SKM-1 (cell line): ENCODE measurements at regions not wholly inside any gene's neighbourhood (a gene's known extent, or its start where the extent isn't known, plus 50 kb on each side); places are given as distances from the start of the nearest gene placed in this dataset.
"Not testable (repeated sequence)": the region's sequence is repeated elsewhere in the genome, so short reads cannot be mapped to it uniquely, and the experiment has no call there.

Experiments used
- DNase-seq: peaks from one replicate; lab custom pipeline; 2025; ENCODE audit not compliant: unreplicated experiment; lab: John Stamatoyannopoulos, UW

GRCh38 chr7:13737563-13737962 lies 251.9 kb downstream of the ETV1 start:
- no peak for DNase-seq

- no peak for DNase-seq
These were observed 247.3 kb downstream of the ETV1 start for GRCh38 chr7:13742126-13742525.

DNA sequence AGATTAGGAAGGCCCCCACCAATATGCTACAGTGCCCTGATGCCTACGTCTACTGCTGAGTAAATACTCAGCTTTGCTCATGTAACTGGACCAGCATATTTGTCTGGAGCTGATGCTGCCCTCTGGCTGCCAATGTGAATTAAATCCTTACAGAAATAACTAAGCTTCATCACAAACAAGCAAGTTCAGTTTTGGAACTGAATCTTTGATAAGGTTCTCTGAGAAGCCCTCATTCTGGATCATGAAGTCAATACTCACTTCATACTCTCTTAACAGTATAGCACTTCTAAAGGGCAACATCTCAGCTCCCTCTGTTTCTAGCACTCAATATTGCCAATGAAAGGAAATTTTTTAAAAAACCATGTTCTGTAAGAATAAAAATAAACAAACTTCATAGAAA lies 246.7 kb downstream of the ETV1 start:
- DNase-seq, result peak; percentile 22

GRCh38 chr7:13743226-13743625 lies 246.2 kb downstream of the ETV1 start:
- no peak for DNase-seq

GRCh38 chr7:13745530-13745929 lies 243.9 kb downstream of the ETV1 start:
- no peak for DNase-seq

- no peak for DNase-seq
These were observed 240.5 kb downstream of the ETV1 start for GRCh38 chr7:13748998-13749397.

DNA sequence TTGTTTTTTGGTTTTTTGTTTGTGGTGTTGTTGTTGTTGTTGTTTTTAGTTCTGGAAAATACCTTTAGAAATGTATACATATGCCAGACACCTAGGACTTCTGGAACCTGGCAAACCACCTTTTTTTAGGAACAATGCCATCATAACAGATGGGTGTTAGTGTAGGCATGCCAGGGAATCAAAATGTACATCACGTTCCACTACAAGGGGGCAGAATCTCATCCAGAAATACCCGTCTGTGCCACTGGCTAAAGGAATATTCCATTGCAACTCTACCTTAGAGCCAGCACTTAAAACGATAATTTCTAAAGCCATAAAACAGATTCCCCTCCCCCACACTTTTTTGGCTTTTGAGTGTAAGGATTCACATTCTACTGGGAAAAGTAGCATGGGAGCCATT lies 239.8 kb downstream of the ETV1 start:
- no peak for DNase-seq

DNA sequence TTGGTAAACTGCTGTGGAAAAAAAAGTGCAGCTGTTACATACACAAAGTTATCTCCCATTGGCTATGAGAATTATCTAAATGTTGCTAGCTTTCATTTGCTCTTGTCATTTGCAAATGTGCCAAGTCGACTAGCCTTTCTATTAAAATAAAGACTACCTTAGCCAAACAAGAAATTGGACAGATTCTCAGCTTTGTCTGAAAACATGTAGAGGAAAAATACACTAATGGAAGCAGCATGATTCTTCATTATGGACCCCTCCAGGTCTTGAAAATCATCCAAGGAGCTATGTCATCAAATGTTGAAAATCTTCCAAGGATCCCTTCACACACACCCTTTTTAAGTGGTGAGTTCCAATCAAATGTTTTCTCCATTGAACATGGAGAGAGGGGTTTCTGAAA lies 237.7 kb downstream of the ETV1 start:
- DNase-seq, result no peak

GRCh38 chr7:13757841-13758240 lies 231.6 kb downstream of the ETV1 start:
- DNase-seq, result no peak

DNA sequence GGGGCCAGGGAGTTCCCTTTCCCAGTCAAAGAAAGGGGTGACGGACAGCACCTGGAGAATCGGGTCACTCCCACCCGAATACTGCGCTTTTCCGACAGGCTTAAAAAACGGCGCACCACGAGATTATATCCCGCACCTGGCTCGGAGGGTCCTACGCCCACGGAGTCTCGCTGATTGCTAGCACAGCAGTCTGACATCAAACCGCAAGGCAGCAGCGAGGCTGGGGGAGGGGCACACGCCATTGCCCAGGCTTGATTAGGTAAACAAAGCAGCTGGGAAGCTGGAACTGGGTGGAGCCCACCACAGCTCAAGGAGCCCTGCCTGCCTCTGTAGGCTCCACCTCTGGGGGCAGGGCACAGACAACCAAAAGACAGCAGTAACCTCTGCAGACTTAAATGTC lies 223.6 kb downstream of the ETV1 start:
- not testable (repeated sequence) for DNase-seq

DNA sequence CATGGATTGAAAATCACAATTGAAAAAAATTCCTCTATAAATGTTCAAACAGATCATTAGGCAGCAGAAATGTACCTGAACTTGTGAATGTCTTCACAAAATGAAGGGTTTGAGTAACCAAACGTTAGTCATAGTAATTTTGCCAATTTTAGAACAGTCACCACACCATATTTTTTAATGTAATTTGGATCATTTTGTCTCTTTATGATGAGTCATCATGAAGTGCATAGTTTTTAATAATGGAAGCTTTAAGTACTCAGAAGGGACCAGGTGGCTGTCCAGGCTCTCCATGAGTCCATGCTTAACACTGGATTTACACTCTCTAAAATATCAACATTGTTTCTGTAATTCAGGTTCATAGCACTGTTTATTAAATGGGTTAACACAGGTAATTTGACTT lies 219.2 kb downstream of the ETV1 start:
- no peak for DNase-seq

DNA sequence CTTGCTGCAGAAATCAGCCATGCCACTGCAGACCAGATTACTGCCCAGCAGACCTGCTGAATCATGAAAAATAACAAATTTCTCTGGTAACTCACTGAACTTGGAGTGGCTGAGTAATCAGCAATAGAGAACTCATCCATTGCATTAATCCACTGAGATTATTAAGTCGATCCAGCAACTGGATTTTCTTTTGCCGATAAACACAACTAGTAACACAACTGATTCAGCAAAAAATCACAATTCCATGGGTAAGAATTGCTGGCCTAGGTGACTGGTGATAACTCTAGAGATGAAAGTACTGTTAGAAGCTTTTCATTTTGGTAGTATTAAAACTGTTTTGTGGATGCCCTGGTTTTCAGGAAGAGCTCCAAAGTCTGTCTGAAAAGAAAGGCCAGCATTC lies 214.5 kb downstream of the ETV1 start:
- DNase-seq, result no peak

DNA sequence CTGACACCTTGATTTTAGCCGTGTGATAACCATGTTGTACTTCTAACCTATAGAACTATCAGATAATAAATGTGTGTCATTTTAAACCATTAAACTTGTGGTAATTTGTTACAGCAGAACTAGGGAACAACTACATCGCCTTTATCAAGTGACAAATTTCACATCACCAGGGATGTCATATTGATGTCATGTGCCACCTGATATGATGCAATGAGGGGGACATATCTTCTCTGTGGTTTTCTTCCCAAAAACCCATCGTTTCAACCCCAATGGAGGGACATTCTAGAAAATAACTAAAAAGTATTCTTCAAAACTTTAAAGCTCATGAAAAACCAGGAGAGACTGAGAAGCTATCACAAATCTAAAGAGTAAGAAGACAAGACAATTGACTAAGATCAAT lies 212.2 kb downstream of the ETV1 start:
- DNase-seq, result no peak

DNA sequence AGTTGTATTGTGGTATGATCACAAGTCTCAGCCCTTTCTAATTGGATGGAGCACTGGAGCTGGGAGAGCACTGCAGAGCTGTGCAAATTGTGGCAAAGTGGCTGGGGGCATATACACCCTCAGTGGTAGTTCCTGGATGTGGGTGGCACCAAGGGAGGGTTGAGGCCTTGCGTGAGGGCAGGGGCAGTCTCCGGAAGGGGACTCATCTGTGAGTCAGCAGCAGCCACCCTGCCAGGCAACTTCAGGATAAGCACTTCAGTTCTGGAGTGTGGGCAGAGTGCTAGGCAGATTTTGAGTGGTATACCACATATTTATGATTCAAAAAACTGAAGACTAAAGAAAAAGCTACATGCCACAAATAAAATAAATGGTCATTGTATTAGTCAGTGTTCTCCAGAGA lies 210.5 kb downstream of the ETV1 start:
- no peak for DNase-seq

- DNase-seq, result no peak
These were observed 198.9 kb downstream of the ETV1 start for GRCh38 chr7:13790611-13791010.

DNA sequence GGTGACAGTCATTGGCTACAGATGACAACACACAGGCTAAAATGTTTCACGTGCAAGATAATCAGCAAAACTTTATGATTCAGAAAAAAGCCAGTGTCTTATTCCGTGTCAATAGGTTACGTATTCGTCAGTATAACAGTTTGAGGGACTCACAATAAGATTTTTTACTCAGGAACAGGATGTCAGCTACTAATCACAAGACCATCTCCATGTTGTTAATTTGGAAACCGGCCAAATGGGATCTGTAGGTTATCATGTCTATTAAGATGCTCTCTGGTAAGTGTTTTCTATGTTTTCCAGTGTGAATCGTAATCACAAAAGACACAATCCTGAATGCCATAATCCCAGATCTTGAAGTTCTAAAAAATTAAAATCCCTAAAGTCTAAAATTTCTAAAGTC lies 197.3 kb downstream of the ETV1 start:
- no peak for DNase-seq

- no peak for DNase-seq
These were observed 195.5 kb downstream of the ETV1 start for GRCh38 chr7:13793926-13794325.

GRCh38 chr7:13794581-13794980 lies 194.9 kb downstream of the ETV1 start:
- DNase-seq, result no peak

GRCh38 chr7:13797545-13797944 lies 191.9 kb downstream of the ETV1 start:
- no peak for DNase-seq

DNA sequence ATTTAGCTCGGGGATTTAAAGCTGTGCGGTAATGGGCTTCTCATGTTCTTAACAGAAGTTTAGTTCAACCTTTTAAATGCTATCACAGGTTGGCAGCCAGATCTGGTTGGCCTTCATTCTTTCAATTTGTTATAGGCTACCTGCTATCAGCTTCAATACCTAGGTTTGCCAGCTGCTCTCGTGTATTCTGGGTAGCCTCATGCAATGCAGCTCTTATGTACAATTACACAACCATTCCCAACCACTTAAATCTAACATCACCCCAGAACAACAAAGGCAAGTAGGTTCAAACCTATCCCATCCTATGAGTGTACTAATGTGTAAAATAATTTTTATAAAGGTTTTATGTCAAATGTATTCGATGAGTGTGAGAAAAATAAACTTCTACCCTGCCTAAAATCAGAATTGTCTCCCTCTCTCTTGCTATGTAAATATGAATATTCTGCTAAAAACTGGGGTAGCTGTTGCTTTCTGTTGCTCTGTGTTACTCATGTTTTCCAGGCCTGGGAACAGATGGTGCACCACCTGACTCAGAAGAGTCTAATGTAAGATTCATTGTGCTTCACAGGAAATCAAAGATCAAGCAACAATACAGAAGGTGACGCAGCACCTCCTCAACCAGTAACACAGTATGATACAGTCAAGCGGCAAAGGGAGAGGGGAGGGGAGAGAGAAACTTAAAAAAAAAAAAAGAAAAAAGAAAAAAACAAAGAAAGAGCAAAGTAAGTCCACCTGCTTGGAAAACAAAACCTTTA lies 188.6 kb downstream of the ETV1 start:
- no peak for DNase-seq

DNA sequence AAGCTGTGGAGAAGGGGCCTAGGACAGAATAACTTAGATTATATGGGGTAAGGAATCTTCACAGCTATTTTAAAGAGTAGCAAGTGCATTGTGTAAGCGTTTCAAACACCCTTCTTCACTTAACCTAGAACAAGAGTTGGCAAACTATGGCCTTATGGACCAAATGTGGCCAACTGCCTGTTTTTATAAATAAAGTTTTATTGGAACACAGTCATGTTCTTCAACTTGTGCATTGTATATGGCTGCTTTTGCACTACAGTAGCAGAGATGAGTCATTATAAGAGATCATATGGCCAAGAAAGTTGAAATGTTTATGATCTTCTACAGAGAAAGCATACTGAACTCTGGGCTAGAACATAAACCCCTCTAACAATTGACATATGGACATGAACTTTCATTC lies 187.8 kb downstream of the ETV1 start:
- no peak for DNase-seq

GRCh38 chr7:13802651-13803050 lies 186.8 kb downstream of the ETV1 start:
- DNase-seq, result no peak

GRCh38 chr7:13803134-13803533 lies 186.3 kb downstream of the ETV1 start:
- DNase-seq, result no peak
